OCI-LY3 (cell line): ENCODE measurements at regions not wholly inside any gene's neighbourhood (a gene's known extent, or its start where the extent isn't known, plus 50 kb on each side); places are given as distances from the start of the nearest gene placed in this dataset.
"Not testable (repeated sequence)": the region's sequence is repeated elsewhere in the genome, so short reads cannot be mapped to it uniquely, and the experiment has no call there.

Experiments
- EZH2phosphoT487 ChIP-seq: fragments of 200-600 bp; shearing (Covaris generic); IDR thresholded peaks from 2 replicates; pipeline ENCODE4 v1.6.1; 2018; ENCODE audit warnings: antibody characterized with exemption, mixed run types, low read depth
- TF ChIP-seq, protein P1 (sequence below): fragments of 200-600, 300-600 bp; sonication (generic); IDR thresholded peaks from 2 replicates; pipeline ENCODE4 v1.5.1; 2014; ENCODE audit warnings: antibody characterized with exemption, low read length, low read depth

DNA sequence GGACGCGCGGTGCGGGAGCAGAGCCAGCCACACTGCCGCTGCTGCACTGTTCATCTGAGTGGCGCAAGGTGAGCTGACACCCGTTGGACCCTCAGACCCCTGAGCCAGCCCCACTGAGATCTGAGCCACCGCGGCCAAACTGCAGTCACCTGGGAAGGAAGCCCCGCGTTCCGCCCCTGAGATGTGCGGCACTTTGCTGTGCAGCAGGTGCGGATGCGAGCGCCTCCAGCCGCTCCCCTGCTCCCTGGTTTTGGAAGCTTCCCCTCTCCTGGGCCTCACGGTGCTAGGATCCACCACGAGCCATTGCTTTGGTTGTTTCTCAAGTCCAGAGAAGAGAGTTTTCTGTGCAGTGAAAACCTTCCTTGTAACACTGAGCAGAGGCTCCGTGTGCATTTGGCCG lies 254.1 kb downstream of the ADGRD1 start:
- TF ChIP-seq, protein P1, sequence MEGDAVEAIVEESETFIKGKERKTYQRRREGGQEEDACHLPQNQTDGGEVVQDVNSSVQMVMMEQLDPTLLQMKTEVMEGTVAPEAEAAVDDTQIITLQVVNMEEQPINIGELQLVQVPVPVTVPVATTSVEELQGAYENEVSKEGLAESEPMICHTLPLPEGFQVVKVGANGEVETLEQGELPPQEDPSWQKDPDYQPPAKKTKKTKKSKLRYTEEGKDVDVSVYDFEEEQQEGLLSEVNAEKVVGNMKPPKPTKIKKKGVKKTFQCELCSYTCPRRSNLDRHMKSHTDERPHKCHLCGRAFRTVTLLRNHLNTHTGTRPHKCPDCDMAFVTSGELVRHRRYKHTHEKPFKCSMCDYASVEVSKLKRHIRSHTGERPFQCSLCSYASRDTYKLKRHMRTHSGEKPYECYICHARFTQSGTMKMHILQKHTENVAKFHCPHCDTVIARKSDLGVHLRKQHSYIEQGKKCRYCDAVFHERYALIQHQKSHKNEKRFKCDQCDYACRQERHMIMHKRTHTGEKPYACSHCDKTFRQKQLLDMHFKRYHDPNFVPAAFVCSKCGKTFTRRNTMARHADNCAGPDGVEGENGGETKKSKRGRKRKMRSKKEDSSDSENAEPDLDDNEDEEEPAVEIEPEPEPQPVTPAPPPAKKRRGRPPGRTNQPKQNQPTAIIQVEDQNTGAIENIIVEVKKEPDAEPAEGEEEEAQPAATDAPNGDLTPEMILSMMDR: not testable (repeated sequence)
- not testable (repeated sequence) for TF ChIP-seq EZH2phosphoT487
